Astrocyte (in vitro differentiated cells and primary cell): ENCODE measurements at regions not wholly inside any gene's neighbourhood (a gene's known extent, or its start where the extent isn't known, plus 50 kb on each side); places are given as distances from the start of the nearest gene placed in this dataset.

ENCODE experiments used
- DNase-seq: peaks from one replicate; pipeline ENCODE4 v3.0.0-alpha.2; 2010; ENCODE audit warnings: low read depth
- FAIRE-seq: peaks from 2 replicates; lab custom pipeline; 2011; peaks lifted over from hg19 to GRCh38; lab: Jason Lieb, UNC
- H2AFZ ChIP-seq: 2 replicates; pipeline ENCODE4 v1.6.0; 2012; ENCODE audit warnings: low read depth, low read length, inconsistent platforms
- H3K27ac ChIP-seq: 2 replicates; pipeline ENCODE4 v1.5.1; 2011; ENCODE audit warnings: low read depth, low read length, inconsistent platforms
- H3K27me3 ChIP-seq: 2 replicates; pipeline ENCODE4 v1.6.0; 2011; ENCODE audit warnings: low read length, inconsistent platforms; ENCODE audit not compliant: insufficient read depth
- H3K36me3 ChIP-seq: 2 replicates; pipeline ENCODE4 v1.5.1; 2011; ENCODE audit warnings: low read length, inconsistent platforms; ENCODE audit not compliant: insufficient read depth
- H3K4me1 ChIP-seq: 2 replicates; pipeline ENCODE4 v1.5.1; 2011; ENCODE audit warnings: low read length, inconsistent platforms; ENCODE audit not compliant: insufficient read depth
- H3K4me2 ChIP-seq: 2 replicates; pipeline ENCODE4 v1.6.0; 2012; ENCODE audit warnings: low read length, inconsistent platforms
- H3K4me3 ChIP-seq: 2 replicates; pipeline ENCODE4 v1.5.1; 2011; ENCODE audit warnings: low read depth, mild to moderate bottlenecking, low read length, inconsistent platforms; ENCODE audit not compliant: insufficient read depth
- H3K79me2 ChIP-seq: 2 replicates; pipeline ENCODE4 v1.6.0; 2012; ENCODE audit warnings: mild to moderate bottlenecking, low read length, inconsistent platforms; ENCODE audit not compliant: insufficient read depth
- H3K9ac ChIP-seq: 2 replicates; pipeline ENCODE4 v1.6.0; 2012; ENCODE audit warnings: mild to moderate bottlenecking, low read length, inconsistent platforms
- H3K9me3 ChIP-seq: 2 replicates; pipeline ENCODE4 v1.5.1; 2012; ENCODE audit warnings: low read depth, mild to moderate bottlenecking, low read length, inconsistent platforms; ENCODE audit not compliant: insufficient read depth
- H4K20me1 ChIP-seq: 2 replicates; pipeline ENCODE4 v1.6.0; 2012; ENCODE audit warnings: low read length, inconsistent platforms; ENCODE audit not compliant: insufficient read depth
- H3K27ac Mint-ChIP-seq: one replicate; pipeline ENCODE4 v1.8.0; 2021; ENCODE audit warnings: mild to moderate bottlenecking, mixed read lengths; ENCODE audit not compliant: unreplicated experiment
- H3K27me3 Mint-ChIP-seq: one replicate; pipeline ENCODE4 v1.8.0; 2021; ENCODE audit warnings: low read depth, mixed read lengths; ENCODE audit not compliant: unreplicated experiment
- H3K36me3 Mint-ChIP-seq: one replicate; pipeline ENCODE4 v1.8.0; 2021; ENCODE audit warnings: low read depth, mixed read lengths; ENCODE audit not compliant: unreplicated experiment
- H3K4me1 Mint-ChIP-seq: one replicate; pipeline ENCODE4 v1.8.0; 2021; ENCODE audit warnings: low read depth, mixed read lengths; ENCODE audit not compliant: unreplicated experiment
- H3K4me3 Mint-ChIP-seq: one replicate; pipeline ENCODE4 v1.8.0; 2021; ENCODE audit warnings: mild to moderate bottlenecking, moderate library complexity, mixed read lengths; ENCODE audit not compliant: unreplicated experiment
- H3K9me3 Mint-ChIP-seq: one replicate; pipeline ENCODE4 v1.8.0; 2021; ENCODE audit warnings: mild to moderate bottlenecking, mixed read lengths; ENCODE audit not compliant: unreplicated experiment
- EZH2 ChIP-seq: IDR thresholded peaks from 2 replicates; pipeline ENCODE4 v1.6.1; 2012; ENCODE audit warnings: mild to moderate bottlenecking, low read length, inconsistent platforms; ENCODE audit not compliant: insufficient read depth
- TF ChIP-seq, protein P1 (sequence below): IDR thresholded peaks from 2 replicates; pipeline ENCODE4 v1.5.1; 2011; ENCODE audit warnings: low read depth, mild to moderate bottlenecking, inconsistent platforms, low read length, moderate library complexity; ENCODE audit not compliant: insufficient read depth

DNA sequence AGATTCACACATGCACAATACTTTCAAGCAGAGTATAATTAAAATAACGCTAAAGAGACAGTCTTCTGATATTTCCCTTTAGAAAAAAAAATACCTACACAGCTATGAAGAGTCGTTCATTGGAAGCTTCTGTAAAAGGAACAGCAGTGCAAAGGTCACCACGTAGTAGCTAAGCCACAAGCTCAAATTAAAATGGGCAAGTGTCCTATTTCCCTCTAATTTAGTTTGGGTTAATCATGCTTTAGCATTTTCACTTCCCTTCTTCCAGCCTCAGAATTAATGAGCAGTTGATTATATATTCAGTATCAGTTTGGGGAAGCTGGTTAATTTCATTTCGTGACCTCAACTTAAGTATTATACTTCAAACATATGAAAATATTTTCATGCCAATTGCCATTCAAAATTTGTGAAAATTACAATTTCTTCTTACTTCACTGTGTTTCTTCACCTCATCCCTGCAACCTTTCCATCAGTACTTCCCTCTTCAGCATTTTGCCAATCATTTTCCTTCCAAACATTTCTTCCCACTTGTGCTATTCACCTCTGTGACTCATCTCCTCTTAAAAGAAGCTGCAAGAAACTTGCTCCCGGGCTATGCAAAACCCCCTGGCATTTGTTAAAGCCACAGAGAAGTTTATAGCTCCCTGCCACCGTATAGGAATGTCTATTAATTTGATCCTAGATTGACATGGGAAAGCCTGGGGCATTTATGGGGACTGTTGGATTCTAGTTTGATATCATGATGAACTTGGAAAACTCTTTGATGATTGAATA is 83.0 kb downstream of the DMRTA1 start:
- Histone ChIP-seq H3K4me1 (no peaks in the 10 kb centered on the region), H2AFZ (no peak overlapping the region), H3K9me3 (no peaks in the 10 kb centered on the region), H3K27ac (no peak overlapping the region), H3K9ac (no peak overlapping the region), H4K20me1 (no peaks in the 10 kb centered on the region), H3K79me2 (no peaks in the 10 kb centered on the region), H3K27me3 (no peaks in the 10 kb centered on the region), H3K4me2 (no peak overlapping the region), H3K4me3 (no peak overlapping the region), H3K36me3 (no peaks in the 10 kb centered on the region)
- no peak overlapping the region for H3K4me3 Mint-ChIP-seq
- peaks cover 10% of the 10 kb centered on the region for H3K4me1 Mint-ChIP-seq
- no peak for FAIRE-seq
- peak; percentile 21 for DNase-seq
- no peaks in the 10 kb centered on the region for H3K36me3 Mint-ChIP-seq
- no peaks in the 10 kb centered on the region for H3K9me3 Mint-ChIP-seq
- H3K27me3 Mint-ChIP-seq, result no peaks in the 10 kb centered on the region
- H3K27ac Mint-ChIP-seq, result no peak overlapping the region
- TF ChIP-seq, protein P1, sequence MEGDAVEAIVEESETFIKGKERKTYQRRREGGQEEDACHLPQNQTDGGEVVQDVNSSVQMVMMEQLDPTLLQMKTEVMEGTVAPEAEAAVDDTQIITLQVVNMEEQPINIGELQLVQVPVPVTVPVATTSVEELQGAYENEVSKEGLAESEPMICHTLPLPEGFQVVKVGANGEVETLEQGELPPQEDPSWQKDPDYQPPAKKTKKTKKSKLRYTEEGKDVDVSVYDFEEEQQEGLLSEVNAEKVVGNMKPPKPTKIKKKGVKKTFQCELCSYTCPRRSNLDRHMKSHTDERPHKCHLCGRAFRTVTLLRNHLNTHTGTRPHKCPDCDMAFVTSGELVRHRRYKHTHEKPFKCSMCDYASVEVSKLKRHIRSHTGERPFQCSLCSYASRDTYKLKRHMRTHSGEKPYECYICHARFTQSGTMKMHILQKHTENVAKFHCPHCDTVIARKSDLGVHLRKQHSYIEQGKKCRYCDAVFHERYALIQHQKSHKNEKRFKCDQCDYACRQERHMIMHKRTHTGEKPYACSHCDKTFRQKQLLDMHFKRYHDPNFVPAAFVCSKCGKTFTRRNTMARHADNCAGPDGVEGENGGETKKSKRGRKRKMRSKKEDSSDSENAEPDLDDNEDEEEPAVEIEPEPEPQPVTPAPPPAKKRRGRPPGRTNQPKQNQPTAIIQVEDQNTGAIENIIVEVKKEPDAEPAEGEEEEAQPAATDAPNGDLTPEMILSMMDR, result no peak
- TF ChIP-seq EZH2, result no peak

DNA sequence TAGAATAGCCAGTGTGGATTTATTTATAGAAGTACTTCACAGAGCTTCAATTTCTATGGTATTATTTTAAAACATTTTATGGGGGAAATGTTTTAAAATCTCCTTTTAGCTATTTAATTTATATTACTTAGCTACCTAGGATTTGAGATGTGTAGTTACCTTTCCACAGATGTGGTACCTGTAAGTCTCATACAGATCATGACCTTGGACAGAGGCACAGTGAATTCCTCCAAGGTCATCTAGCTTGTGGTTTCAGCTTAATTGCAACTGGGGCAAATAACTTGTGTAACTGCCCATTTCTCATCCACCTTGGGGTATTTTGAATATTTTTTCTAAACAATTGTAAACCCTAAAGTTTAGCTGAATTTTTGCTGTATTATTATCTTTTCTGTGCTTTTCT is 89.2 kb downstream of the DMRTA1 start:
- no peak for DNase-seq
- H3K36me3 ChIP-seq, result no peaks in the 10 kb centered on the region
- Mint-ChIP-seq H3K27ac (no peak overlapping the region), H3K9me3 (no peaks in the 10 kb centered on the region), H3K27me3 (no peaks in the 10 kb centered on the region), H3K4me1 (no peaks in the 10 kb centered on the region), H3K4me3 (no peak overlapping the region), H3K36me3 (no peaks in the 10 kb centered on the region)
- no peak overlapping the region for H3K9ac ChIP-seq
- no peaks in the 10 kb centered on the region for H3K9me3 ChIP-seq
- no peak for FAIRE-seq
- H2AFZ ChIP-seq, result no peak overlapping the region
- H3K4me2 ChIP-seq, result no peak overlapping the region
- no peaks in the 10 kb centered on the region for H3K79me2 ChIP-seq
- no peak for TF ChIP-seq EZH2
- TF ChIP-seq, protein P1, result no peak
- H3K27ac ChIP-seq, result no peak overlapping the region
- H3K4me1 ChIP-seq, result no peaks in the 10 kb centered on the region
- no peak overlapping the region for H3K4me3 ChIP-seq
- H3K27me3 ChIP-seq, result no peaks in the 10 kb centered on the region
- H4K20me1 ChIP-seq, result no peaks in the 10 kb centered on the region

DNA sequence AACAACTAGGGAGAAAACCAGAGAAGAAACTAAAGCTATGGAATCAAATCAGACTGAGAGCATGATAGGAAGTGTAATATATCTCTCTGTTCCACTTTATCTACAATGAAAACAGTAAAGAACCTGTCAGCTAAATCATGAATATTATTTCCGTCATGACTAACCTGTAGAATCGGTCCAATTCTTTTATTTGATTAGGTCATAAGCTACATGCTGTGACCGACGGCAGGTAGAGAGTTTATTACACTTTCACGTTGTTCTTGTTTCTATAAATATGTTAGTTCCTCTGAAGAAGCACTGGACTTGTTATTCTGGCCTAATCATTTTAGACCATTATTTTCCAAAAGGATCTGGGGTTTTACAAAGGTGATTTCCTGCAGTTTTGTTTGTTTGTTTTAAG is 91.1 kb downstream of the DMRTA1 start:
- H3K27ac ChIP-seq, result no peak overlapping the region
- no peak overlapping the region for H3K4me3 ChIP-seq
- no peaks in the 10 kb centered on the region for H3K9me3 ChIP-seq
- Mint-ChIP-seq H3K4me3 (no peak overlapping the region), H3K4me1 (no peaks in the 10 kb centered on the region), H3K27me3 (no peaks in the 10 kb centered on the region), H3K36me3 (no peaks in the 10 kb centered on the region), H3K27ac (no peak overlapping the region), H3K9me3 (no peaks in the 10 kb centered on the region)
- H3K79me2 ChIP-seq, result no peaks in the 10 kb centered on the region
- no peak overlapping the region for H3K4me2 ChIP-seq
- no peaks in the 10 kb centered on the region for H3K4me1 ChIP-seq
- no peaks in the 10 kb centered on the region for H4K20me1 ChIP-seq
- H3K9ac ChIP-seq, result no peak overlapping the region
- FAIRE-seq (no peak), DNase-seq (no peak)
- H3K27me3 ChIP-seq, result no peaks in the 10 kb centered on the region
- H2AFZ ChIP-seq, result no peak overlapping the region
- TF ChIP-seq, protein P1, result no peak
- no peak for TF ChIP-seq EZH2
- no peaks in the 10 kb centered on the region for H3K36me3 ChIP-seq
